Activated CD8-positive, alpha-beta T cell treated with anti-CD3 and anti-CD28 coated beads for 36 hours (primary cell): ENCODE measurements at regions not wholly inside any gene's neighbourhood (a gene's known extent, or its start where the extent isn't known, plus 50 kb on each side); places are given as distances from the start of the nearest gene placed in this dataset.

Source experiments
- ATAC-seq: fragments of 200-7000 bp; cut with Tn5 transposase; one replicate; pipeline ENCODE4 v1.10.0; 2021; ENCODE audit warnings: mild to moderate bottlenecking, moderate library complexity
- CTCF ChIA-PET: fragments of 350-600 bp; sonication (Branson Sonifier 250); formaldehyde crosslinking; loops from one replicate; lab custom pipeline; 2021; ENCODE audit warnings: antibody characterized with exemption; lab: Charles Lee
- POLR2A ChIA-PET: fragments of 350-600 bp; sonication (Branson Sonifier 250); formaldehyde crosslinking; loops from one replicate; lab custom pipeline; 2021; ENCODE audit warnings: antibody characterized with exemption; lab: Charles Lee
- DNase-seq: peaks from one replicate; pipeline ENCODE4 v3.0.0-alpha.2; 2020
- H3K27ac Mint-ChIP-seq: one replicate; pipeline ENCODE4 v1.8.0; 2021; ENCODE audit warnings: mild to moderate bottlenecking, mixed read lengths
- H3K27me3 Mint-ChIP-seq: one replicate; pipeline ENCODE4 v1.8.0; 2021; ENCODE audit warnings: mixed read lengths
- H3K36me3 Mint-ChIP-seq: one replicate; pipeline ENCODE4 v1.8.0; 2021; ENCODE audit warnings: low read depth, mixed read lengths
- H3K4me1 Mint-ChIP-seq: one replicate; pipeline ENCODE4 v1.8.0; 2021; ENCODE audit warnings: low read depth, mixed read lengths
- H3K4me3 Mint-ChIP-seq: one replicate; pipeline ENCODE4 v1.8.0; 2021; ENCODE audit warnings: mild to moderate bottlenecking, moderate library complexity, mixed read lengths
- H3K9me3 Mint-ChIP-seq: one replicate; pipeline ENCODE4 v1.8.0; 2021; ENCODE audit warnings: mixed read lengths
- intact Hi-C: fragments of 100-400 bp; cut with micrococcal nuclease; formaldehyde crosslinking; loops from one replicate; pipeline ENCODE4 v1.10.0; 2022
- TF ChIP-seq, protein P1 (sequence below): fragments of 200-600 bp; IDR thresholded peaks from one replicate; pipeline ENCODE4 v1.8.0; 2022; ENCODE audit warnings: antibody characterized with exemption, mild to moderate bottlenecking

DNA sequence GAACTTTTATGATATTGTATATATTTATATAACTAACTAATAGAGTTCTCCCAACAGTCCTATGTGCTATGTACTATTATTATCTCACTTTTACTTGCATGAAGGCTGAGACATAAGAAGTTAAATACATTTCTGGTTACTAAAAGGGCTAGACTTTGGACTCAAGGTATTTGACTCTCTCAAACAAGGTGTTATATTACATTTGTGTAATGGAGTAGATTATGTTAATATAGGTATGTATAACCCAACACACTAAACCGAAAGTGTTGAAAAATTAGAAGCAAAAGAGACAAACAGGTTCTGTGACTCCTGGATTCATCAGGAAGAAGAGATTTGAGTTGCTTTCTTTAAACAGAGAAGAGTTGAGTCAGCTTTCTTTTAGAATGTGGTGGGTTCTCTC, 733.6 kb upstream of the ZEB2 start:
- peaks cover 29% of the 10 kb centered on the region for H3K27me3 Mint-ChIP-seq
- ChIA-PET POLR2A (no interaction called here), CTCF (no interaction called here)
- ATAC-seq (no peak), DNase-seq (no peak)
- TF ChIP-seq, protein P1, sequence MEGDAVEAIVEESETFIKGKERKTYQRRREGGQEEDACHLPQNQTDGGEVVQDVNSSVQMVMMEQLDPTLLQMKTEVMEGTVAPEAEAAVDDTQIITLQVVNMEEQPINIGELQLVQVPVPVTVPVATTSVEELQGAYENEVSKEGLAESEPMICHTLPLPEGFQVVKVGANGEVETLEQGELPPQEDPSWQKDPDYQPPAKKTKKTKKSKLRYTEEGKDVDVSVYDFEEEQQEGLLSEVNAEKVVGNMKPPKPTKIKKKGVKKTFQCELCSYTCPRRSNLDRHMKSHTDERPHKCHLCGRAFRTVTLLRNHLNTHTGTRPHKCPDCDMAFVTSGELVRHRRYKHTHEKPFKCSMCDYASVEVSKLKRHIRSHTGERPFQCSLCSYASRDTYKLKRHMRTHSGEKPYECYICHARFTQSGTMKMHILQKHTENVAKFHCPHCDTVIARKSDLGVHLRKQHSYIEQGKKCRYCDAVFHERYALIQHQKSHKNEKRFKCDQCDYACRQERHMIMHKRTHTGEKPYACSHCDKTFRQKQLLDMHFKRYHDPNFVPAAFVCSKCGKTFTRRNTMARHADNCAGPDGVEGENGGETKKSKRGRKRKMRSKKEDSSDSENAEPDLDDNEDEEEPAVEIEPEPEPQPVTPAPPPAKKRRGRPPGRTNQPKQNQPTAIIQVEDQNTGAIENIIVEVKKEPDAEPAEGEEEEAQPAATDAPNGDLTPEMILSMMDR, result no peak
- intact Hi-C loops, result no loop called here
- H3K36me3 Mint-ChIP-seq, result no peaks in the 10 kb centered on the region
- no peaks in the 10 kb centered on the region for H3K9me3 Mint-ChIP-seq
- no peak overlapping the region for H3K27ac Mint-ChIP-seq
- no peak overlapping the region for H3K4me3 Mint-ChIP-seq
- H3K4me1 Mint-ChIP-seq, result no peaks in the 10 kb centered on the region

DNA sequence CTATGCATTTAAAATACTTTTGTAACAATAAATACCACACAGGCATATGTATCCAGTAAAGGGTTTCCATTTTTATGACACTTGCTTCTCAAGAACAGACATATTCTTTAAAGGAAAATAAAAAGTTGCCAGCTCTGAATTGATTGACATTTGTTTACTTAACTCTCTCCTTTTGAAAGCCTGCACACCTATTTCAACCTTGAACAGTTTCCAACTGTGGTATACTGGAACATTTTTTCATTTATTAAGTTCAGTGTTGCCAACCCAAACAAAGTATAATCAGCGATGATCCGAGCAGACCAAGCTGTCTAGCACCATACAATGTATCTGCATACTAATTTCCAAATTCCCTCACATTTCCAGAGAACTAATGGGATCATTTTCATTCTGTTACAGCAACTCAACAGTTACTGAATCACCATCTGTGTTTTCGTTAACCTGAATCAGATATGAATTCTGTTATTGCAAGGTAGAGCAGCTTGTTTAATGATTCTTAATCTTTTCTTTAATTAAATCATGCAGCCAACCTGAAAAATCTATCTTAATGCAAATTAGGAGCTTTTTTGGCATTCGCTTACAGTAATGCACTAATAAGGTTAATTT, 725.5 kb upstream of the ZEB2 start:
- CTCF ChIA-PET, result no interaction called here
- Mint-ChIP-seq H3K4me1 (no peaks in the 10 kb centered on the region), H3K27me3 (peaks cover 14% of the 10 kb centered on the region), H3K27ac (no peak overlapping the region), H3K9me3 (no peaks in the 10 kb centered on the region), H3K36me3 (no peaks in the 10 kb centered on the region), H3K4me3 (no peak overlapping the region)
- intact Hi-C loops, result no loop called here
- TF ChIP-seq, protein P1, result no peak
- DNase-seq (no peak), ATAC-seq (no peak)
- POLR2A ChIA-PET, result no interaction called here

DNA sequence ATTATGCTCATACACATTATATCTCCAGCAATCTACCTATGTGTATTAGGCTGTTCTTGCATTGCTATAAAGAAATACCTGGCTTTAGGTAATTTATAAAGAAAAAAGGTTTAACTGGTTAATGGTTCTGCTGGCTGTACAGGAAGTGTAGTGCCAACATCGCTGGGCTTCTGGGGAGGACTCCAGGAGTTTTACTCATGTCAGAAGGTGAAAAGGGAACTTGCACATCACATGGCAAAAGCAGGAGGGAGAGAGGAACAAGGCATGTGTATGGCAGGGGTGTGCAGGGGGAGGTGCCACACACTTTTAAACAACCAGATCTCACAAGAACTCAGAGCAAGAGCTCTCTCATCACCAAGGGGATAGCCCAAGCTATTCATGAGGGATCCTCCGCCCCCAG, 715.4 kb upstream of the ZEB2 start:
- TF ChIP-seq, protein P1, result no peak
- no peaks in the 10 kb centered on the region for H3K9me3 Mint-ChIP-seq
- CTCF ChIA-PET, result no interaction called here
- no peak overlapping the region for H3K27ac Mint-ChIP-seq
- DNase-seq, result no peak
- no peaks in the 10 kb centered on the region for H3K36me3 Mint-ChIP-seq
- H3K4me1 Mint-ChIP-seq, result no peaks in the 10 kb centered on the region
- H3K27me3 Mint-ChIP-seq, result peaks cover 4% of the 10 kb centered on the region
- intact Hi-C loops, result no loop called here
- H3K4me3 Mint-ChIP-seq, result no peak overlapping the region
- ATAC-seq, result no peak
- POLR2A ChIA-PET, result no interaction called here

DNA sequence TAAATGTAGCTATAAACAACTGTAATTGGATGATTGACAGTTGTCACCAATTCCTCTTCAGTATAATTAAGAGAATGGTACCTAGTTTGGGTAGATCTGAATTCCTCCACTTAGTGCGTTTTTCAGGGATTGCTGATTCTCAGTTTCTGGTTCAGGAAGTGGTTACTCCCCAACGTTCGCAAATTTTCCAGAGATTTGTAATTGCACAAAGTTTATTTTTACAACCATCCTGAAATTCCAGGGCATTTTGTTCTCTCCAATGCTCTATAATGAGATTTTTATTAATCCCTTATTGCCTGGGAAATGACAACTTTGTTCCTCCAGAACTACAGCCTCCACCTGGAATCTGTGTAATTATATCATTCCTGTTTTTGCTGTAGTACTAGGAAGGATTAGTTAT, 710.6 kb upstream of the ZEB2 start:
- no peak for DNase-seq
- H3K9me3 Mint-ChIP-seq, result no peaks in the 10 kb centered on the region
- ATAC-seq, result no peak
- no peaks in the 10 kb centered on the region for H3K36me3 Mint-ChIP-seq
- no peak overlapping the region for H3K4me3 Mint-ChIP-seq
- H3K27me3 Mint-ChIP-seq, result peaks cover 8% of the 10 kb centered on the region
- intact Hi-C loops, result no loop called here
- TF ChIP-seq, protein P1, result no peak
- ChIA-PET CTCF (no interaction called here), POLR2A (no interaction called here)
- no peak overlapping the region for H3K27ac Mint-ChIP-seq
- H3K4me1 Mint-ChIP-seq, result no peaks in the 10 kb centered on the region

GRCh38 chr2:145228506-145228905, 708.6 kb upstream of the ZEB2 start:
- intact Hi-C loops, result no loop called here
- TF ChIP-seq, protein P1, result no peak
- CTCF ChIA-PET, result no interaction called here
- H3K27me3 Mint-ChIP-seq, result peaks cover 8% of the 10 kb centered on the region
- H3K4me3 Mint-ChIP-seq, result no peak overlapping the region
- no peaks in the 10 kb centered on the region for H3K9me3 Mint-ChIP-seq
- POLR2A ChIA-PET, result no interaction called here
- no peaks in the 10 kb centered on the region for H3K36me3 Mint-ChIP-seq
- H3K4me1 Mint-ChIP-seq, result no peaks in the 10 kb centered on the region
- no peak overlapping the region for H3K27ac Mint-ChIP-seq
- ATAC-seq, result no peak
- DNase-seq, result no peak
